ENCODE measurements at regions not wholly inside any gene's neighbourhood (a gene's known extent, or its start where the extent isn't known, plus 50 kb on each side); places are given as distances from the start of the nearest gene placed in this dataset.

GRCh38 chr2:225895126-225895525 is 495.6 kb downstream of the NYAP2 start:
- TF ChIP-seq SPI1 (IDR thresholded peaks at IDR 0.05; ENCODE audit: borderline replicate concordance, low read depth) (no peak), GABPA (IDR thresholded peaks at IDR 0.05; ENCODE audit: low read depth) (no peak), POLR2AphosphoS5 (IDR thresholded peaks at IDR 0.05; ENCODE audit: low read depth) (no peak), CTCF (IDR thresholded peaks at IDR 0.05; ENCODE audit: insufficient read depth, low read length) (no peak), REST (IDR thresholded peaks at IDR 0.05; ENCODE audit: insufficient replicate concordance, low read depth) (no peak)
- DNase-seq (ENCODE audit: low read depth in 1 of 2, low spot score in 1 of 2) = no peak
- Histone ChIP-seq H3K27ac (replicated peaks) (no peak overlapping the region), H3K4me3 (replicated peaks; ENCODE audit: insufficient read depth, low read length) (no peak overlapping the region), H3K27me3 (ENCODE audit: insufficient read depth, poor library complexity, severe bottlenecking) (no peaks in the 10 kb centered on the region)

GRCh38 chr2:225894236-225894980 is 494.9 kb downstream of the NYAP2 start:
- TF ChIP-seq POLR2AphosphoS5 (IDR thresholded peaks at IDR 0.05; ENCODE audit: low read depth) (no peak), SPI1 (IDR thresholded peaks at IDR 0.05; ENCODE audit: borderline replicate concordance, low read depth) (no peak), GABPA (IDR thresholded peaks at IDR 0.05; ENCODE audit: low read depth) (no peak), CTCF (IDR thresholded peaks at IDR 0.05; ENCODE audit: insufficient read depth, low read length) (no peak), REST (IDR thresholded peaks at IDR 0.05; ENCODE audit: insufficient replicate concordance, low read depth) (no peak)
- no peak overlapping the region for H3K27ac ChIP-seq (replicated peaks)
- DNase-seq (ENCODE audit: low read depth in 1 of 2, low spot score in 1 of 2) = no peak
- no peaks in the 10 kb centered on the region for H3K27me3 ChIP-seq (ENCODE audit: insufficient read depth, poor library complexity, severe bottlenecking)
- no peak overlapping the region for H3K4me3 ChIP-seq (replicated peaks; ENCODE audit: insufficient read depth, low read length)

GRCh38 chr2:225893151-225893550 is 493.6 kb downstream of the NYAP2 start:
- no peaks in the 10 kb centered on the region for H3K27me3 ChIP-seq (ENCODE audit: insufficient read depth, poor library complexity, severe bottlenecking)
- no peak overlapping the region for H3K27ac ChIP-seq (replicated peaks)
- TF ChIP-seq POLR2AphosphoS5 (IDR thresholded peaks at IDR 0.05; ENCODE audit: low read depth) (no peak), SPI1 (IDR thresholded peaks at IDR 0.05; ENCODE audit: borderline replicate concordance, low read depth) (no peak), CTCF (IDR thresholded peaks at IDR 0.05; ENCODE audit: insufficient read depth, low read length) (no peak), REST (IDR thresholded peaks at IDR 0.05; ENCODE audit: insufficient replicate concordance, low read depth) (no peak), GABPA (IDR thresholded peaks at IDR 0.05; ENCODE audit: low read depth) (no peak)
- no peak overlapping the region for H3K4me3 ChIP-seq (replicated peaks; ENCODE audit: insufficient read depth, low read length)
- no peak for DNase-seq (ENCODE audit: low read depth in 1 of 2, low spot score in 1 of 2)
